ENCODE measurements at regions not wholly inside any gene's neighbourhood (a gene's known extent, or its start where the extent isn't known, plus 50 kb on each side); places are given as distances from the start of the nearest gene placed in this dataset.
"Not testable (repeated sequence)": the region's sequence is repeated elsewhere in the genome, so short reads cannot be mapped to it uniquely, and the experiment has no call there.

DNA sequence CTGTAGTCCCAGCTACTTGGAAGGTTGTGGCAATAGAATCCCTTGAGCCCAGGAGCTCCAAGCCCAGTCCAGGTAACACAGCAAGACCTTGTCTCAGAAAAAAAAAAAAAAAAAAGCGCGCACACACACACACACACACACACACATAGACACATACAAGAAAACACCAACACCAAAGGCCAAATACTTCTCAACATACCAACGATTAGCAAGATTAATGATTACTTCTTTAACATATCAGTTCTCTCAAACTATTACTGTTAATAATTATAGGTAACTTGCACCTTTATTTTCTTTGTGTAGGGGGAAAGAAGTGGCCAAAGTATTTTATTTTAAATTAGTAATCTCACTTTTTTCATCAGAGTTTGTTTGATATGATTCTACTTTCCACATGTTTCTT lies 289.5 kb upstream of the ADGRL2 start:
- in situ Hi-C loops (cut with HindIII; ENCODE audit: low pct_ligation_motif_present, low pct_unique_long_range_greater_than_20kb, low sequenced_read_pairs) = no loop called here
- no peak for DNase-seq

DNA sequence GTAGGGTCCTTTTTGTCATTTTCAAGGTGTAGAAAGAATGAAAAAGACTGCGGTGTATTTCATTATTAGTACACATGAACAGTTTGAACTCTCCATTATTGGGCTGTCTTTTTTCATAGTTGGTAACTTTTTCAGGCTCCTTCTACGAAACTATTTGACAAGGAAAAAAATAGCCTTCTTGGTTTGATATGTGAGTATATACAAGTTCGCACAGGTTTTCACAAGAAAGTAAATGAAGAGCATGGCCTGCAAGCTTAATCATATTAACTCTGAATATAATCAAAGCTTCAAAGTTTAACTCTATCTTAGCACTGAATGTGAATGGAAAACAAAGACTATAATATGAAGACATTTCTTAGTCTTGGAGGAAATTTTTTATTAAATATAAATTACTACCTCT lies 290.0 kb upstream of the ADGRL2 start:
- in situ Hi-C loops (cut with HindIII; ENCODE audit: low pct_ligation_motif_present, low pct_unique_long_range_greater_than_20kb, low sequenced_read_pairs) = no loop called here

GRCh38 chr1:81509594-81509993 lies 291.1 kb upstream of the ADGRL2 start:
- DNase-seq = no peak
- in situ Hi-C loops (cut with HindIII; ENCODE audit: low pct_ligation_motif_present, low pct_unique_long_range_greater_than_20kb, low sequenced_read_pairs) = no loop called here

More for the DNA sequence above, 290.0 kb upstream of the ADGRL2 start:
- DNase-seq = no peak

DNA sequence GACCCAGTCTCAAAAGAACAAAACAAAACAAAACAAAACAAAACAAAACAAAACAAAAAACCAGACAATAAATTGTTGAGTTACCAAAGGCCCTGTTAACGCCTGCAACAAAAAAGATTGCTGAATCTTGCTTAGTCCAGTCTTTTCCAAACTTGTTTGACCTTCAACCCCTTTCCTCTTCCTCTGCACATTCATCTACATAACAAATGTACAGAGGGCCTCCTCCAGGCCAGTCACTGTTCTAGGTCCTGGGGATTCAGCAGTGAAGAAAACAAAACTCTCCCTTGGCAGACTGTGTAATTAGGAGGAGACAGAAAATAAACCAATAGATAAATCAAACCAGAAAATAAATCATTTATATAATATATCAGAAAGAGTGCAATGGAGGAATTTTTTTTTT lies 294.0 kb upstream of the ADGRL2 start:
- no peak for DNase-seq
- in situ Hi-C loops (cut with HindIII; ENCODE audit: low pct_ligation_motif_present, low pct_unique_long_range_greater_than_20kb, low sequenced_read_pairs) = no loop called here

GRCh38 chr1:81505831-81506230 lies 294.9 kb upstream of the ADGRL2 start:
- in situ Hi-C loops (cut with HindIII; ENCODE audit: low pct_ligation_motif_present, low pct_unique_long_range_greater_than_20kb, low sequenced_read_pairs) = no loop called here
- DNase-seq = no peak

GRCh38 chr1:81504820-81505219 lies 295.9 kb upstream of the ADGRL2 start:
- DNase-seq; in situ Hi-C loops (cut with HindIII; ENCODE audit: low pct_ligation_motif_present, low pct_unique_long_range_greater_than_20kb, low sequenced_read_pairs): not testable (repeated sequence)

GRCh38 chr1:81502705-81503104 lies 298.0 kb upstream of the ADGRL2 start:
- in situ Hi-C loops (cut with HindIII; ENCODE audit: low pct_ligation_motif_present, low pct_unique_long_range_greater_than_20kb, low sequenced_read_pairs); DNase-seq: not testable (repeated sequence)

GRCh38 chr1:81501485-81501884 lies 299.2 kb upstream of the ADGRL2 start:
- in situ Hi-C loops (cut with HindIII; ENCODE audit: low pct_ligation_motif_present, low pct_unique_long_range_greater_than_20kb, low sequenced_read_pairs); DNase-seq: not testable (repeated sequence)

GRCh38 chr1:81499487-81499886 lies 301.2 kb upstream of the ADGRL2 start:
- DNase-seq = no peak
- in situ Hi-C loops (cut with HindIII; ENCODE audit: low pct_ligation_motif_present, low pct_unique_long_range_greater_than_20kb, low sequenced_read_pairs) = no loop called here

- in situ Hi-C loops (cut with HindIII; ENCODE audit: low pct_ligation_motif_present, low pct_unique_long_range_greater_than_20kb, low sequenced_read_pairs) = no loop called here
- DNase-seq = no peak
Observed at GRCh38 chr1:81498471-81499462, 302.0 kb upstream of the ADGRL2 start.

- in situ Hi-C loops (cut with HindIII; ENCODE audit: low pct_ligation_motif_present, low pct_unique_long_range_greater_than_20kb, low sequenced_read_pairs) = no loop called here
- no peak for DNase-seq
Observed at GRCh38 chr1:81496349-81496748, 304.4 kb upstream of the ADGRL2 start.

DNA sequence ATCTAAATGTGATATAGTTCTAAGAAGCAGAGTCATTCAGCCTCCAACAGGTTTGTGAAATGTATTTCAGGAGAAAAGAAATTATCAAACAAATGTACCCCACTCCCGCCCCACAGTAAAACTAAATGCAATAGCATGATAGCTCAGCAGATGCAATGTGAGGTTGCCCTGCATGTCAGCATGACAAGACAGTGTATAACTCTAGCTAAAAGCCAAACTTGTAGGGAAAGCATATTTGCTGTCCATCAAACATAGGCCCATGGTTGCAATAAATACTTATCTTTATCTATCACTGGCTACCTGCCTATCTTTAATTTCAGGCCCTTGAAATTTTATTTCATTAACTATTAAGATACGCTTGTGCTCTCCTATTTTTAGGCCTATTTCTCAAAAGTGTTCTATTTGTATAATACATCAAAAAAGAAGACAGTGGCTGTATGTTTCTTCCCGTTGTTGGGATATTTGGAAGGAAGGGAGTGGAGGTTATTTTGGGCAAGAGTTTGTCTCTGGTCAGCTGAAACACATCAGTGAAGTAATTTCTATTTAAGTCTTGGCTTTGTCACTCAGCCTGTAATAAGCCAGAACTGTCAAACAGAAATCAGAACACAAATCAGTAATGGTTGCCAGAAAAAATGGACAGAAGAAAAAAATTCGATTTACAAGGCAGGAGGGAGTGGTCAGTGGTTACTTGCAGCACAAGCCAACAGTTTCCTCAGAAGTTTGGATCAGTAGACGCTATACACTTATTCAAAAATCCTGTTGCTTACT lies 307.4 kb upstream of the ADGRL2 start:
- in situ Hi-C loops (cut with HindIII; ENCODE audit: low pct_ligation_motif_present, low pct_unique_long_range_greater_than_20kb, low sequenced_read_pairs) = no loop called here

GRCh38 chr1:81492628-81493027 lies 308.1 kb upstream of the ADGRL2 start:
- in situ Hi-C loops (cut with HindIII; ENCODE audit: low pct_ligation_motif_present, low pct_unique_long_range_greater_than_20kb, low sequenced_read_pairs) = no loop called here
- no peak for DNase-seq

More for the DNA sequence above, 307.4 kb upstream of the ADGRL2 start:
- no peak for DNase-seq

DNA sequence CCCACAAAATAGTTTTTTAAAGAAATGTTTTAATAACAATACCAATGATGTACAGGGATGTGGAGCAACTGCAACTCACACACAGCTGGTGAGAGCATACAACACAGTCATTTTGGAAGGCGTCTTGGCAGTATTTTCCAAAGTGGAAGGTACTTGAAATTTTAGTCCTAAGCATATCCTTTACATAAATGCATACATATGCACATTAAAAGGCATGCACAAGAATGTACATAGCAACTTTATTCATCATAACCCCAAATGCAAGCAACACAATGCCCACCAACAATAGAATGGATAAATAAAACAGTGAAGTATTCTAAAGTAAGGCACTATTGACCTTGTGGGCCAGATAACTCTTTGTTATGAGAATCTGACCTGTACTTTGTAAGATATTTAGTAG lies 310.1 kb upstream of the ADGRL2 start:
- in situ Hi-C loops (cut with HindIII; ENCODE audit: low pct_ligation_motif_present, low pct_unique_long_range_greater_than_20kb, low sequenced_read_pairs) = no loop called here
- DNase-seq = no peak

DNA sequence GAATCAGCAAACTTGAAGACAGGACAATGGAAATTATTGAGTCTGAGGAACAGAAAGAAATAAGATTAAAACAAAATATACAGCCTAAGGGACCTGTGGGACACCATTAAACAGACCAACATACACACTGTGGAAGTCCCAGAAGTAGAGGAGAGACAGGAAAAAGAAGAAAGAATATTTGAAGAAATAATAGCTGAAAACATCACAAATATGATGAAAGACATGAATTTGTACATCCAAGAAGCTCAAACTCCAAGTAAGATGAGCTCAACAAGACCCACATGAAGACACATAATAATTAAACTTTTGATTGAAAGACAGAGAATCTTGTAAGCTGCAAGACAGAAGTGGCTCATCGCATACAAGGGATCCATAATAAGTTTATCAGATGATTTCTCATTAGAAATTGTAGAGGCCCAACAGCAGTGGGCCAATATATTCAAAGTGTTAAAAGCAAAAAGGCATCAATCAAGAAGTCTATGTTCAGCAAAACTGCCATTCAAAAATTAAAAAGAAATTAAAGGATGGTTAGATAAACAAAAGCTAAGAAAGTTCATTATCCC lies 311.3 kb upstream of the ADGRL2 start:
- DNase-seq = no peak
- in situ Hi-C loops (cut with HindIII; ENCODE audit: low pct_ligation_motif_present, low pct_unique_long_range_greater_than_20kb, low sequenced_read_pairs) = no loop called here

- in situ Hi-C loops (cut with HindIII; ENCODE audit: low pct_ligation_motif_present, low pct_unique_long_range_greater_than_20kb, low sequenced_read_pairs) = no loop called here
- no peak for DNase-seq
Observed at GRCh38 chr1:81484284-81484683, 316.4 kb upstream of the ADGRL2 start.

GRCh38 chr1:81478219-81478618 lies 322.5 kb upstream of the ADGRL2 start:
- in situ Hi-C loops (cut with HindIII; ENCODE audit: low pct_ligation_motif_present, low pct_unique_long_range_greater_than_20kb, low sequenced_read_pairs) = no loop called here

GRCh38 chr1:81477710-81478109 lies 323.0 kb upstream of the ADGRL2 start:
- DNase-seq = no peak
- in situ Hi-C loops (cut with HindIII; ENCODE audit: low pct_ligation_motif_present, low pct_unique_long_range_greater_than_20kb, low sequenced_read_pairs) = no loop called here

More at GRCh38 chr1:81478219-81478618, 322.5 kb upstream of the ADGRL2 start:
- DNase-seq = no peak

- DNase-seq = no peak
- in situ Hi-C loops (cut with HindIII; ENCODE audit: low pct_ligation_motif_present, low pct_unique_long_range_greater_than_20kb, low sequenced_read_pairs) = no loop called here
Observed at GRCh38 chr1:81472387-81472786, 328.3 kb upstream of the ADGRL2 start.
